ENCODE measurements at regions not wholly inside any gene's neighbourhood (a gene's known extent, or its start where the extent isn't known, plus 50 kb on each side); places are given as distances from the start of the nearest gene placed in this dataset.

GRCh38 chrX:110563282-110563681, 204.6 kb downstream of the RTL9 start:
- no peaks in the 10 kb centered on the region for H3K79me2 ChIP-seq (replicated peaks; ENCODE audit: insufficient read depth, low read length)
- H3K36me3 ChIP-seq (ENCODE audit: insufficient read depth, low read length) = no peaks in the 10 kb centered on the region
- H2AFZ ChIP-seq (ENCODE audit: low read depth, low read length) = no peak overlapping the region
- TF ChIP-seq POLR2AphosphoS5 (IDR thresholded peaks at IDR 0.05) = no peak
- no peak for TF ChIP-seq TAF1 (IDR thresholded peaks at IDR 0.05; ENCODE audit: low read depth)
- no peak for TF ChIP-seq MXI1 (conservative IDR thresholded peaks at IDR 0.05; ENCODE audit: poor library complexity, severe bottlenecking)
- no peak for TF ChIP-seq RAD21 (conservative IDR thresholded peaks at IDR 0.05)
- no peak for TF ChIP-seq SMC3 (conservative IDR thresholded peaks at IDR 0.05; ENCODE audit: poor library complexity)
- TF ChIP-seq REST (IDR thresholded peaks at IDR 0.05; ENCODE audit: borderline replicate concordance) = no peak
- no peak for TF ChIP-seq EZH2 (IDR thresholded peaks at IDR 0.05; ENCODE audit: borderline replicate concordance, insufficient read depth, low read length, poor library complexity, severe bottlenecking)
- TF ChIP-seq CTCF (IDR thresholded peaks at IDR 0.05; ENCODE audit: poor library complexity, severe bottlenecking) = no peak
- TF ChIP-seq EP300 (conservative IDR thresholded peaks at IDR 0.05; ENCODE audit: poor library complexity, severe bottlenecking) = no peak
- no peaks in the 10 kb centered on the region for H3F3A ChIP-seq (ENCODE audit: insufficient read depth, low read length, poor library complexity, severe bottlenecking)
- H4K20me1 ChIP-seq (ENCODE audit: insufficient read depth) = no peaks in the 10 kb centered on the region
- no peak overlapping the region for H3K4me3 ChIP-seq (ENCODE audit: low read length)
- no peak overlapping the region for H3K4me2 ChIP-seq (ENCODE audit: low read length)
- H3K27ac ChIP-seq (ENCODE audit: low read length) = no peak overlapping the region
- no peaks in the 10 kb centered on the region for H3K9me3 ChIP-seq (ENCODE audit: low read length)
- H3K9me2 ChIP-seq (ENCODE audit: insufficient read depth, low read length) = no peaks in the 10 kb centered on the region
- no peaks in the 10 kb centered on the region for H3K27me3 ChIP-seq (ENCODE audit: insufficient read depth, low read depth, low read length)
- no peak overlapping the region for H3K9ac ChIP-seq (ENCODE audit: low read length)

- H2AFZ ChIP-seq (ENCODE audit: low read depth, low read length) = no peak overlapping the region
These were observed 209.8 kb downstream of the RTL9 start for GRCh38 chrX:110568441-110568840.

More at GRCh38 chrX:110568441-110568840, 209.8 kb downstream of the RTL9 start:
- Histone ChIP-seq H3K9me2 (ENCODE audit: insufficient read depth, low read length) (no peaks in the 10 kb centered on the region), H3K9me3 (ENCODE audit: low read length) (no peaks in the 10 kb centered on the region), H3F3A (ENCODE audit: insufficient read depth, low read length, poor library complexity, severe bottlenecking) (no peaks in the 10 kb centered on the region), H3K4me2 (ENCODE audit: low read length) (no peak overlapping the region), H3K36me3 (ENCODE audit: insufficient read depth, low read length) (no peaks in the 10 kb centered on the region), H3K27me3 (ENCODE audit: insufficient read depth, low read depth, low read length) (no peaks in the 10 kb centered on the region), H3K4me3 (ENCODE audit: low read length) (no peak overlapping the region), H3K79me2 (replicated peaks; ENCODE audit: insufficient read depth, low read length) (no peaks in the 10 kb centered on the region), H3K27ac (ENCODE audit: low read length) (no peak overlapping the region), H4K20me1 (ENCODE audit: insufficient read depth) (no peaks in the 10 kb centered on the region), H3K9ac (ENCODE audit: low read length) (no peak overlapping the region)
- TF ChIP-seq POLR2AphosphoS5 (IDR thresholded peaks at IDR 0.05) = no peak
- TF ChIP-seq RAD21 (conservative IDR thresholded peaks at IDR 0.05) = no peak
- no peak for TF ChIP-seq SMC3 (conservative IDR thresholded peaks at IDR 0.05; ENCODE audit: poor library complexity)
- no peak for TF ChIP-seq REST (IDR thresholded peaks at IDR 0.05; ENCODE audit: borderline replicate concordance)
- TF ChIP-seq EP300 (conservative IDR thresholded peaks at IDR 0.05; ENCODE audit: poor library complexity, severe bottlenecking) = no peak
- no peak for TF ChIP-seq CTCF (IDR thresholded peaks at IDR 0.05; ENCODE audit: poor library complexity, severe bottlenecking)
- no peak for TF ChIP-seq EZH2 (IDR thresholded peaks at IDR 0.05; ENCODE audit: borderline replicate concordance, insufficient read depth, low read length, poor library complexity, severe bottlenecking)
- no peak for TF ChIP-seq TAF1 (IDR thresholded peaks at IDR 0.05; ENCODE audit: low read depth)
- no peak for TF ChIP-seq MXI1 (conservative IDR thresholded peaks at IDR 0.05; ENCODE audit: poor library complexity, severe bottlenecking)

Measured in neural cell (in vitro differentiated cells).